OCI-LY1 (cell line): ENCODE measurements at regions not wholly inside any gene's neighbourhood (a gene's known extent, or its start where the extent isn't known, plus 50 kb on each side); places are given as distances from the start of the nearest gene placed in this dataset.

Source experiments
- H2AFZ ChIP-seq: fragments of 200-600 bp; sonication (generic), shearing (Covaris generic); 2 replicates; pipeline ENCODE4 v1.6.0; 2014; ENCODE audit warnings: antibody characterized with exemption, mild to moderate bottlenecking, low read length
- H3F3A ChIP-seq: fragments of 200-600 bp; sonication (generic), shearing (Covaris generic); 2 replicates; pipeline ENCODE4 v1.6.0; 2014; ENCODE audit warnings: mild to moderate bottlenecking, antibody characterized with exemption, low read length, moderate library complexity; ENCODE audit not compliant: insufficient read depth
- H3K27ac ChIP-seq: fragments of 200-600 bp; sonication (generic); 2 replicates; pipeline ENCODE4 v1.5.1; 2014; ENCODE audit warnings: low read length, mixed run types, mild to moderate bottlenecking, low read depth; ENCODE audit not compliant: poor library complexity, severe bottlenecking
- H3K27me3 ChIP-seq: fragments of 200-600 bp; sonication (generic); 2 replicates; pipeline ENCODE4 v1.6.0; 2014; ENCODE audit warnings: antibody characterized with exemption, mild to moderate bottlenecking, low read length, moderate library complexity; ENCODE audit not compliant: insufficient read depth
- H3K36me3 ChIP-seq: fragments of 200-600 bp; sonication (generic); 2 replicates; pipeline ENCODE4 v1.6.1; 2014; ENCODE audit warnings: mild to moderate bottlenecking, antibody characterized with exemption, low read length, moderate library complexity, mixed read lengths; ENCODE audit not compliant: insufficient read depth
- H3K4me1 ChIP-seq: fragments of 200-600 bp; sonication (generic); 2 replicates; pipeline ENCODE4 v1.5.1; 2014; ENCODE audit warnings: mild to moderate bottlenecking, low read length, moderate library complexity; ENCODE audit not compliant: insufficient read depth, severe bottlenecking
- H3K4me2 ChIP-seq: fragments of 200-600 bp; sonication (generic), shearing (Covaris generic); 2 replicates; pipeline ENCODE4 v1.6.1; 2014; ENCODE audit warnings: low read length
- H3K4me3 ChIP-seq: fragments of 200-600 bp; sonication (generic); 2 replicates; pipeline ENCODE4 v1.5.1; 2014; ENCODE audit warnings: low read length, low read depth, mild to moderate bottlenecking, mixed read lengths; ENCODE audit not compliant: poor library complexity, severe bottlenecking
- H3K79me2 ChIP-seq: fragments of 200-600 bp; shearing (Covaris generic); 2 replicates; pipeline ENCODE4 v1.6.1; 2016; ENCODE audit warnings: mixed run types, low read length, mixed read lengths; ENCODE audit not compliant: insufficient read depth
- H3K9ac ChIP-seq: fragments of 200-600 bp; sonication (generic), shearing (Covaris generic); 2 replicates; pipeline ENCODE4 v1.6.1; 2014; ENCODE audit warnings: mild to moderate bottlenecking, low read length, mixed read lengths
- H3K9me2 ChIP-seq: fragments of 200-600 bp; sonication (generic), shearing (Covaris generic); 2 replicates; pipeline ENCODE4 v1.6.1; 2014; ENCODE audit warnings: low read depth, mild to moderate bottlenecking, low read length, mixed read lengths
- H3K9me3 ChIP-seq: fragments of 200-600 bp; shearing (Covaris generic); 2 replicates; pipeline ENCODE4 v1.6.1; 2014; ENCODE audit warnings: low read length, mixed read lengths
- H4K20me1 ChIP-seq: fragments of 200-600 bp; sonication (generic), shearing (Covaris generic); 2 replicates; pipeline ENCODE4 v1.6.0; 2016; ENCODE audit warnings: mild to moderate bottlenecking, low read length; ENCODE audit not compliant: insufficient read depth
- CTCF ChIP-seq: fragments of 200-600 bp; sonication (generic), shearing (Covaris generic); IDR thresholded peaks from 2 replicates; pipeline ENCODE4 v1.5.1; 2017; ENCODE audit warnings: mild to moderate bottlenecking, antibody characterized with exemption, low read length, moderate library complexity, mixed read lengths
- EZH2 ChIP-seq: fragments of 200-600 bp; sonication (generic), shearing (Covaris generic); IDR thresholded peaks from 2 replicates; pipeline ENCODE4 v1.8.0; 2017; ENCODE audit warnings: borderline replicate concordance, mixed run types, mild to moderate bottlenecking, antibody characterized with exemption, low read length, moderate library complexity, mixed read lengths

- H3K4me1 ChIP-seq = no peaks in the 10 kb centered on the region
- H3K4me2 ChIP-seq = no peak overlapping the region
- TF ChIP-seq EZH2 (no peak), CTCF (no peak)
Measured at GRCh38 chr14:101186992-101187815, 283.7 kb upstream of the RTL1 start.

GRCh38 chr14:101187816-101188570, 284.5 kb upstream of the RTL1 start:
- H3K36me3 ChIP-seq = no peaks in the 10 kb centered on the region
- H3K9me3 ChIP-seq = no peaks in the 10 kb centered on the region
- H3K4me3 ChIP-seq = no peak overlapping the region
- no peak overlapping the region for H3K9ac ChIP-seq
- TF ChIP-seq EZH2 (no peak), CTCF (no peak)
- H3K27me3 ChIP-seq = no peaks in the 10 kb centered on the region
- no peak overlapping the region for H2AFZ ChIP-seq
- H3K4me2 ChIP-seq = no peak overlapping the region
- H3K4me1 ChIP-seq = no peaks in the 10 kb centered on the region
- H3K9me2 ChIP-seq = no peaks in the 10 kb centered on the region
- H4K20me1 ChIP-seq = no peaks in the 10 kb centered on the region
- no peak overlapping the region for H3K27ac ChIP-seq
- H3F3A ChIP-seq = no peaks in the 10 kb centered on the region
- no peaks in the 10 kb centered on the region for H3K79me2 ChIP-seq

More at GRCh38 chr14:101186992-101187815, 283.7 kb upstream of the RTL1 start:
- Histone ChIP-seq H3K27ac (no peak overlapping the region), H3K9me3 (no peaks in the 10 kb centered on the region), H2AFZ (no peak overlapping the region), H3K9me2 (no peaks in the 10 kb centered on the region), H4K20me1 (no peaks in the 10 kb centered on the region), H3K4me3 (no peak overlapping the region), H3K79me2 (no peaks in the 10 kb centered on the region), H3K9ac (no peak overlapping the region), H3K36me3 (no peaks in the 10 kb centered on the region), H3K27me3 (no peaks in the 10 kb centered on the region), H3F3A (no peaks in the 10 kb centered on the region)

GRCh38 chr14:101188571-101188915, 285.0 kb upstream of the RTL1 start:
- no peak overlapping the region for H3K27ac ChIP-seq
- H3K4me2 ChIP-seq = no peak overlapping the region

More at GRCh38 chr14:101188571-101188915, 285.0 kb upstream of the RTL1 start:
- Histone ChIP-seq H3F3A (no peaks in the 10 kb centered on the region), H3K36me3 (no peaks in the 10 kb centered on the region), H3K4me3 (no peak overlapping the region), H3K9ac (no peak overlapping the region), H3K4me1 (no peaks in the 10 kb centered on the region), H2AFZ (no peak overlapping the region), H3K79me2 (no peaks in the 10 kb centered on the region), H3K9me2 (no peaks in the 10 kb centered on the region), H3K27me3 (no peaks in the 10 kb centered on the region), H3K9me3 (no peaks in the 10 kb centered on the region), H4K20me1 (no peaks in the 10 kb centered on the region)
- no peak for TF ChIP-seq CTCF
- no peak for TF ChIP-seq EZH2
